ENCODE measurements at regions not wholly inside any gene's neighbourhood (a gene's known extent, or its start where the extent isn't known, plus 50 kb on each side); places are given as distances from the start of the nearest gene placed in this dataset.

GRCh38 chr1:143689781-143690180, 282.0 kb downstream of the FAM72C start:
- TF ChIP-seq CTCF (conservative IDR thresholded peaks at IDR 0.05; ENCODE audit: low read depth in 2 of 2) (no peak), JUNB (IDR thresholded peaks at IDR 0.05; ENCODE audit: unreplicated experiment) (no peak), CREB1 (CRISPR knock-in tag; IDR thresholded peaks at IDR 0.05; ENCODE audit: low read depth) (no peak), POLR2AphosphoS5 (IDR thresholded peaks at IDR 0.05; ENCODE audit: low read depth) (no peak), EZH2 (IDR thresholded peaks at IDR 0.05; ENCODE audit: low read depth, unreplicated experiment) (no peak), REST (IDR thresholded peaks at IDR 0.05; ENCODE audit: unreplicated experiment) (no peak), NANOG (IDR thresholded peaks at IDR 0.05; ENCODE audit: borderline replicate concordance) (no peak), EZH2phosphoT487 (IDR thresholded peaks at IDR 0.05; ENCODE audit: unreplicated experiment) (no peak), ETS1 (IDR thresholded peaks at IDR 0.05) (no peak), ZNF114 (CRISPR knock-in tag; IDR thresholded peaks at IDR 0.05) (no peak), STAT1 (IDR thresholded peaks at IDR 0.05; ENCODE audit: unreplicated experiment) (no peak), ZNF331 (CRISPR knock-in tag; IDR thresholded peaks at IDR 0.05; ENCODE audit: low read depth) (no peak)
- TF ChIP-seq, protein P1, sequence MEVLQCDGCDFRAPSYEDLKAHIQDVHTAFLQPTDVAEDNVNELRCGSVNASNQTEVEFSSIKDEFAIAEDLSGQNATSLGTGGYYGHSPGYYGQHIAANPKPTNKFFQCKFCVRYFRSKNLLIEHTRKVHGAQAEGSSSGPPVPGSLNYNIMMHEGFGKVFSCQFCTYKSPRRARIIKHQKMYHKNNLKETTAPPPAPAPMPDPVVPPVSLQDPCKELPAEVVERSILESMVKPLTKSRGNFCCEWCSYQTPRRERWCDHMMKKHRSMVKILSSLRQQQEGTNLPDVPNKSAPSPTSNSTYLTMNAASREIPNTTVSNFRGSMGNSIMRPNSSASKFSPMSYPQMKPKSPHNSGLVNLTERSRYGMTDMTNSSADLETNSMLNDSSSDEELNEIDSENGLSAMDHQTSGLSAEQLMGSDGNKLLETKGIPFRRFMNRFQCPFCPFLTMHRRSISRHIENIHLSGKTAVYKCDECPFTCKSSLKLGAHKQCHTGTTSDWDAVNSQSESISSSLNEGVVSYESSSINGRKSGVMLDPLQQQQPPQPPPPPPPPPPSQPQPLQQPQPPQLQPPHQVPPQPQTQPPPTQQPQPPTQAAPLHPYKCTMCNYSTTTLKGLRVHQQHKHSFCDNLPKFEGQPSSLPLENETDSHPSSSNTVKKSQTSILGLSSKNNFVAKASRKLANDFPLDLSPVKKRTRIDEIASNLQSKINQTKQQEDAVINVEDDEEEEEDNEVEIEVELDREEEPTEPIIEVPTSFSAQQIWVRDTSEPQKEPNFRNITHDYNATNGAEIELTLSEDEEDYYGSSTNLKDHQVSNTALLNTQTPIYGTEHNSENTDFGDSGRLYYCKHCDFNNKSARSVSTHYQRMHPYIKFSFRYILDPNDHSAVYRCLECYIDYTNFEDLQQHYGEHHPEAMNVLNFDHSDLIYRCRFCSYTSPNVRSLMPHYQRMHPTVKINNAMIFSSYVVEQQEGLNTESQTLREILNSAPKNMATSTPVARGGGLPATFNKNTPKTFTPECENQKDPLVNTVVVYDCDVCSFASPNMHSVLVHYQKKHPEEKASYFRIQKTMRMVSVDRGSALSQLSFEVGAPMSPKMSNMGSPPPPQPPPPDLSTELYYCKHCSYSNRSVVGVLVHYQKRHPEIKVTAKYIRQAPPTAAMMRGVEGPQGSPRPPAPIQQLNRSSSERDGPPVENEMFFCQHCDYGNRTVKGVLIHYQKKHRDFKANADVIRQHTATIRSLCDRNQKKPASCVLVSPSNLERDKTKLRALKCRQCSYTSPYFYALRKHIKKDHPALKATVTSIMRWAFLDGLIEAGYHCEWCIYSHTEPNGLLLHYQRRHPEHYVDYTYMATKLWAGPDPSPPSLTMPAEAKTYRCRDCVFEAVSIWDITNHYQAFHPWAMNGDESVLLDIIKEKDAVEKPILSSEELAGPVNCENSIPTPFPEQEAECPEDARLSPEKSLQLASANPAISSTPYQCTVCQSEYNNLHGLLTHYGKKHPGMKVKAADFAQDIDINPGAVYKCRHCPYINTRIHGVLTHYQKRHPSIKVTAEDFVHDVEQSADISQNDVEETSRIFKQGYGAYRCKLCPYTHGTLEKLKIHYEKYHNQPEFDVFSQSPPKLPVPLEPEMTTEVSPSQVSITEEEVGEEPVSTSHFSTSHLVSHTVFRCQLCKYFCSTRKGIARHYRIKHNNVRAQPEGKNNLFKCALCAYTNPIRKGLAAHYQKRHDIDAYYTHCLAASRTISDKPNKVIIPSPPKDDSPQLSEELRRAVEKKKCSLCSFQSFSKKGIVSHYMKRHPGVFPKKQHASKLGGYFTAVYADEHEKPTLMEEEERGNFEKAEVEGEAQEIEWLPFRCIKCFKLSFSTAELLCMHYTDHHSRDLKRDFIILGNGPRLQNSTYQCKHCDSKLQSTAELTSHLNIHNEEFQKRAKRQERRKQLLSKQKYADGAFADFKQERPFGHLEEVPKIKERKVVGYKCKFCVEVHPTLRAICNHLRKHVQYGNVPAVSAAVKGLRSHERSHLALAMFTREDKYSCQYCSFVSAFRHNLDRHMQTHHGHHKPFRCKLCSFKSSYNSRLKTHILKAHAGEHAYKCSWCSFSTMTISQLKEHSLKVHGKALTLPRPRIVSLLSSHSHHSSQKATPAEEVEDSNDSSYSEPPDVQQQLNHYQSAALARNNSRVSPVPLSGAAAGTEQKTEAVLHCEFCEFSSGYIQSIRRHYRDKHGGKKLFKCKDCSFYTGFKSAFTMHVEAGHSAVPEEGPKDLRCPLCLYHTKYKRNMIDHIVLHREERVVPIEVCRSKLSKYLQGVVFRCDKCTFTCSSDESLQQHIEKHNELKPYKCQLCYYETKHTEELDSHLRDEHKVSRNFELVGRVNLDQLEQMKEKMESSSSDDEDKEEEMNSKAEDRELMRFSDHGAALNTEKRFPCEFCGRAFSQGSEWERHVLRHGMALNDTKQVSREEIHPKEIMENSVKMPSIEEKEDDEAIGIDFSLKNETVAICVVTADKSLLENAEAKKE (CRISPR knock-in tag; IDR thresholded peaks at IDR 0.05) = no peak

All from GM23338 (cell line).